HT-29 (cell line): ENCODE measurements at regions not wholly inside any gene's neighbourhood (a gene's known extent, or its start where the extent isn't known, plus 50 kb on each side); places are given as distances from the start of the nearest gene placed in this dataset.
"Not testable (repeated sequence)": the region's sequence is repeated elsewhere in the genome, so short reads cannot be mapped to it uniquely, and the experiment has no call there.

ENCODE experiments used
- DNase-seq: peaks from one replicate; pipeline ENCODE4 v3.0.0-alpha.2; 2015; ENCODE audit warnings: low spot score

DNA sequence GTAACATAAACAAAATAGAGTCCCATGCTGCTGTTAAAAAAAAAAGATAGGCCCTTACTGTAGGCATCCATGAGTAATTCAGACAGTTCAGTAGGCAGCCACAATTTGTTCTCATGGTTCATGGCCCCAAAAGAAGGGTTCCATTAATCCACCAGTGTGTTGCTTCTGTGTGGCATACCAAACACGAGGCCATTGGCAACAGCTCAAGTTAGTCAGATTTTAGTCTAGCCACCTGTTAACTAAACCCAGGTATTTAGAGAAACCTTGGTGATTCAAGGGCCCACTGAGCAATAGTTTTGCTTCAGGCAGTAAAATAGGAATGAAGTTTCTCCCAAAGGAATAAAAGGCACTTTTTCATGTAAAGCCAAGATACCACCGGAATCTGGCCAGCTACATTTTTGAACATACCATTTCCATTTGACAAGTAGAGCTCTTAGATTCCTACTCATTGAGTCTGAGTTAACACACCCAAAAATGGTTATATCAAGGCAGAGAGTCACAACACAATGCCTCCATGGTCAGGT, 80.1 kb upstream of the SRD5A2 start:
- no peak for DNase-seq

DNA sequence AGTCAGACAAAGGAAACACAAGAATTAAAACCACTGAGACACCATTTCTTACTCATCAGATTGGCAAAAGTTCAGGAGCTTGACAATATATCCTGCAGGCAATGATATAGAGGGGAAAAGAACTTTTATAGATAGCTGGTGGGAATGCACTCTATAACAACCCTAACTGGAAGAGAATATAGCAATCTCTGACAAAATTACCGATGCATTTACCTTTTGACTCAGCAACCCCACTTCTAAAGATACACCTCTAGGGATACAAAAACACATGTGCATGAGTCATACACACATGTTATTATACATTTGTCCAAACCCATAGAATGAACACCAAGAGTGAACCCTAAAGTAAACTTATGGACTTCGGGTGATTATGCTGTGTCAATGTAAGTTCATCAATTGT, 79.4 kb upstream of the SRD5A2 start:
- no peak for DNase-seq

DNA sequence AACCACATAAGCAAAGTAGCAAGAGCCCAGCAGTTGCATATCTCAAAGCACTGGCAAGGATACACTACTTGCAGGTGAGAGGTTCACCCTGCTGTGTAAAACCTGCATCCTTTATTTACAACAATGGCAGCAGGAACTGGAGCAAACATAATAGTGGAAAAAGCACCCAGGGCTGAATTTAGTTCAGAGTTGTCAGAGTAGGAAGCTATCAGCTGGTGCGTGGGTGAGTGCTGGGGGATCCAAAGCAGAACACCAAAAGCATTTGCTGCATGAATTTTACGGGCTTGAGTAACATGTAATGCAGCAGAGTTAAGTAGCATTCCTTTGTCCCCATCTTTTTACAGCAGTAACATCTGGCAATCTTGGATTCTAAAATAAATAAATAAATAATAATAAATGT, 73.5 kb upstream of the SRD5A2 start:
- DNase-seq = no peak

DNA sequence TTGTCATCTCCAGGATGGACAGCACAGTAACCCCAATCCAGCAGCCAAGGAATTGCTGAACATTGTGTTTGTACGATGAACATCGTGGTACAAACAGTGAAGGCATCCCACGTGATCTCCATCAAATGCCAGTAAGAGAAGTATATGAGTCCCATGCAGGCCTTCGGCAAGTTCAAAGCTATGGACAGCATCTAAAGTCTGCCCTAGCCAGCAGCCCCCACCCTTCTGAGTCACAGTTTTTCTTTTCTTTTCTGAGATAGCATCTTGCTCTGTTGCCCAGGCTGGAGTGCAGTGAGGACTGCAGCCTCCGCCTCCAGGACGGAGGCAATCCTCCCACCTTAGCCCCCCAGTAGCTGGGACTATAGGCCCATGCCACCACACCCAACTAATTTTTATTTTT, 71.0 kb upstream of the SRD5A2 start:
- DNase-seq = no peak

DNA sequence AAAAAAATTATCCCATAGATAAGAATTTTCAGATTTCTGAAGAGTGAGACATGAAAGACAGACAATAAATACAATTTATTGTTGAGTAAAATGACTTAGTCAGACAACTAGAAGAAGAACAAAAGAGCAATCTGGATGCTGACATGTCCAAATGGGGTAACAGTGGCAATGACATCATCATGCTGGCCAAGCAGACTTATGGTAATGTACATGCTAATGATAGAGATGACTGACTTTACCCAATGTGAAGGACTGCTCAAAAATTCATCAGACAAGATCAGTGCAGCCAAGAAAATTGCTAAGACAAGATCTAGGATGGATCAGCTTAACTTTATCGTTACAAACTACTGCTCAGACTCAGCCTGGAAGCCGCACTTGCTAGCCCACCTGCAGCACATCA, 70.5 kb upstream of the SRD5A2 start:
- no peak for DNase-seq

DNA sequence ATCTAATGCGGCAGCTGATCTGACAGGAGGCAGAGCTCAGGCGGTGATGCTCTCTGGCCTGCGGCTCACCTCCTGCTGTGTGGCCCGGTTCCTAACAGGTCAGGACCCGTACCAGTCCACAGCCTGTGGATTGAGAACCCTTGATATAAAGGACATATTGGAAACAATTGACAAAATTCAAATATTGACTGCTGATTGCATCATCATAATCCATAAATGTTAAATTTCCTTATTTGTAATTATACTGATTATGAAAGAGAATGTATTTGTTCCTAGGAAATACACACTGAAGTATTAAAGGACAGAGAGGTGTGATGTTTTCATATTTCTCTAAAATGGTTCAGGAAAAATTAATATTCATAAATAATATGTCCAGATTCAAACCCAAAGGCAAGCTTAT, 63.8 kb upstream of the SRD5A2 start:
- no peak for DNase-seq

DNA sequence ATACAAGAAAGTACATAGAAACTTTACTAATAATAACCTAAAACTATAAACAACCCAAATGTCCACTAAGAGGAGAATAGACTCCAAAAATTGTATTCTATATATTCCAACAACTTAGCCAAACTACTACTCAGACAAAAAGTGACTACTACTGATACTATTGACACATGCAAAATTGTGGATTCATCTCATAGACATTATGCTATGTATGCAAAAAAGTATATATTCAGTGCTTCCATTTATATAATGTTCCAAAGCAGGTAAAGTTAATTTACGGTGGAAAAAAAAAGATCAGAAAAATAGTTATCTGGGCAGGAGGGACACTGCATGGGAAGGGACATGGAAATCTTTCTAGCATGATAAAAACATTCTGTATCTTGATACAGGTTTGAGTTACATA, 62.0 kb upstream of the SRD5A2 start:
- no peak for DNase-seq

DNA sequence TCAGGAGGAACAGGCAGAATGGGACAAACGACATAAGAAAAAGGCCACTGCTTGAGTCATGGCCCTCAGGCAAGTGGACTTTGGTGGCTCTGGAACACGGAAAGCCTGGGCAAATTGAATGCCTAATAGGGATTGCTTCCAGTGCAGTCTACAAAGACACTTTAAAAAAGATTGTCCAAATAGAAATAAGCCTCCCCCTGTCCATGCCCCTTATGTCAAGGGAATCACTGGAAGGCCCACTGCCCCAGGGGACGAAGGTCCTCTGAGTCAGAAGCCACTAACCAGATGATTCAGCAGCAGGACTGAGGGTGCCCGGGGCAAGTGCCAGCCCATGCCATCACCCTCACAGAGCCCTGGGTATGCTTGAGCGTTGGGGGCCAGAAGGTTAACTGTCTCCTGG, 51.5 kb upstream of the SRD5A2 start:
- not testable (repeated sequence) for DNase-seq
